K562 (cell line): ENCODE measurements at regions not wholly inside any gene's neighbourhood (a gene's known extent, or its start where the extent isn't known, plus 50 kb on each side); places are given as distances from the start of the nearest gene placed in this dataset.

Experiments used
- ATAC-seq: fragments of 200-7000 bp; cut with Tn5 transposase; 3 replicates; pipeline ENCODE4 v1.9.1; 2020; ENCODE audit warnings: moderate library complexity
- BruUV-seq: library from RNA; stranded (reverse); fragments of 400-500 nt; replicated peaks from 2 replicates; lab custom pipeline; 2021; lab: Mats Ljungman, UMichigan
- CTCF ChIA-PET: fragments of 300-600 bp; formaldehyde crosslinking; extraction: SDS; loops from one replicate; lab custom pipeline; 2021; ENCODE audit warnings: low intra/inter-chr PET ratio; lab: Yijun Ruan, JAX
- POLR2A ChIA-PET: fragments of 300-600, 350-650 bp; sonication (Branson Sonifier 250); formaldehyde crosslinking; extraction: SDS; loops from one replicate; lab custom pipeline; 2021; ENCODE audit warnings: antibody characterized with exemption, inconsistent platforms; lab: Yijun Ruan, JAX
- DNase-seq, 4 experiments: peaks; one replicate each; pipeline versions ENCODE4 v3.0.0 to v3.0.0-alpha.2; 2011 to 2018; ENCODE audit warnings: low spot score in 3 of 4, mixed read lengths in 3 of 4; ENCODE audit errors: extremely low read depth in 1 of 4
- FAIRE-seq: peaks from 2 replicates; lab custom pipeline; 2011; peaks lifted over from hg19 to GRCh38; lab: Jason Lieb, UNC
- H2AFZ ChIP-seq: 2 replicates; pipeline ENCODE4 v1.6.0; 2011; ENCODE audit warnings: low read depth, low read length, control low read depth, inconsistent platforms
- H3K27ac ChIP-seq: fragments of 200-600 bp; 3 replicates; pipeline ENCODE4 v1.8.0; 2011; ENCODE audit warnings: low read depth, mild to moderate bottlenecking, control low read depth, inconsistent platforms, low read length, moderate library complexity, mixed read lengths; ENCODE audit errors: extremely low read depth
- H3K27me3 ChIP-seq, 2 experiments: fragments of 300-600 bp in 1 of 2; 2 replicates in 1 of 2; 3 replicates in 1 of 2; pipeline versions ENCODE4 v1.6.0 to v1.8.0; 2011; ENCODE audit warnings: inconsistent platforms in 2 of 2, low read length in 2 of 2, mild to moderate bottlenecking in 1 of 2, mixed read lengths in 1 of 2, moderate library complexity in 1 of 2; ENCODE audit not compliant: control insufficient read depth in 2 of 2, insufficient read depth in 2 of 2
- H3K36me3 ChIP-seq: fragments of 300-600 bp; 3 replicates; pipeline ENCODE4 v1.8.0; 2011; ENCODE audit warnings: mild to moderate bottlenecking, low read length, inconsistent platforms; ENCODE audit not compliant: control insufficient read depth, insufficient read depth
- H3K4me1 ChIP-seq, 2 experiments: fragments of 200-600 bp in 1 of 2; replicated peaks in 1 of 2; 2 replicates in 1 of 2; 3 replicates in 1 of 2; pipeline versions ENCODE4 v1.5.1 to v1.8.0; 2011; ENCODE audit warnings: inconsistent platforms in 2 of 2, low read length in 2 of 2, mild to moderate bottlenecking in 1 of 2, mixed read lengths in 1 of 2, moderate library complexity in 1 of 2; ENCODE audit not compliant: control insufficient read depth in 2 of 2, insufficient read depth in 2 of 2
- H3K4me2 ChIP-seq: 2 replicates; pipeline ENCODE4 v1.6.1; 2011; ENCODE audit warnings: low read length, control low read depth, inconsistent platforms, mixed read lengths; ENCODE audit not compliant: insufficient read depth
- H3K4me3 ChIP-seq: fragments of 200-600 bp; sonication (generic), shearing (Covaris generic); 2 replicates; pipeline ENCODE4 v1.5.1; 2016; ENCODE audit warnings: control low read depth, inconsistent platforms
- H3K79me2 ChIP-seq: fragments of 200-600 bp; 3 replicates; pipeline ENCODE4 v1.8.0; 2011; ENCODE audit warnings: low read length, inconsistent platforms; ENCODE audit not compliant: control insufficient read depth, insufficient read depth
- H3K9ac ChIP-seq, 2 experiments: 2 replicates each; pipeline versions ENCODE4 v1.6.0 to v1.6.1; 2011; ENCODE audit warnings: low read depth in 2 of 2, low read length in 2 of 2, control low read depth in 1 of 2, inconsistent platforms in 1 of 2, mild to moderate bottlenecking in 1 of 2, mixed read lengths in 1 of 2; ENCODE audit not compliant: insufficient read depth in 1 of 2
- H3K9me1 ChIP-seq: one replicate; pipeline ENCODE4 v1.6.0; 2011; ENCODE audit warnings: inconsistent platforms, mild to moderate bottlenecking, low read length, moderate library complexity; ENCODE audit not compliant: control insufficient read depth, insufficient read depth
- H3K9me3 ChIP-seq: replicated peaks from 2 replicates; pipeline ENCODE4 v1.5.1; 2011; ENCODE audit warnings: low read depth, low read length, inconsistent platforms; ENCODE audit not compliant: control insufficient read depth, insufficient read depth
- H4K20me1 ChIP-seq: replicated peaks from 2 replicates; pipeline ENCODE4 v1.6.1; 2011; ENCODE audit warnings: low read length, inconsistent platforms, mixed read lengths; ENCODE audit not compliant: control insufficient read depth, insufficient read depth
- CBFA2T2 ChIP-seq: fragments of 450-650 bp; conservative IDR thresholded peaks from 2 replicates; pipeline ENCODE4 v1.6.1; 2017; ENCODE audit warnings: mild to moderate bottlenecking
- CHD1 ChIP-seq: fragments of 200-600 bp; sonication (generic); IDR thresholded peaks from one replicate; pipeline ENCODE4 v1.6.1; 2012; ENCODE audit warnings: mild to moderate bottlenecking, moderate library complexity, low read length, inconsistent platforms
- CTBP1 ChIP-seq: fragments of 450-650 bp; IDR thresholded peaks from 2 replicates; pipeline ENCODE4 v1.6.1; 2016; ENCODE audit warnings: borderline replicate concordance
- DACH1 ChIP-seq: fragments of 450-650 bp; IDR thresholded peaks from 2 replicates; pipeline ENCODE4 v1.6.1; 2018; ENCODE audit not compliant: partially characterized antibody
- DDX20 ChIP-seq: fragments of 450-650 bp; IDR thresholded peaks from 2 replicates; pipeline ENCODE4 v1.6.1; 2016; ENCODE audit warnings: missing genetic modification characterization, low read depth, mild to moderate bottlenecking, missing compliant biosample characterization, moderate library complexity
- DNMT1 ChIP-seq: fragments of 450-650 bp; IDR thresholded peaks from 2 replicates; pipeline ENCODE4 v1.6.1; 2016; ENCODE audit warnings: antibody characterized with exemption, mild to moderate bottlenecking
- FOXP1 ChIP-seq: sonication (generic); formaldehyde crosslinking; IDR thresholded peaks from 2 replicates; pipeline ENCODE4 v1.8.0; 2022; ENCODE audit warnings: mild to moderate bottlenecking, missing genetic modification reagents
- HMG20A ChIP-seq: fragments of 450-650 bp; formaldehyde crosslinking; conservative IDR thresholded peaks from 2 replicates; pipeline ENCODE4 v1.4.0; 2020; ENCODE audit warnings: mild to moderate bottlenecking, mixed read lengths
- HOMEZ ChIP-seq: fragments of 250-450 bp; sonication (Bioruptor Pico); IDR thresholded peaks from 2 replicates; pipeline ENCODE4 v1.4.0; 2020; ENCODE audit warnings: mild to moderate bottlenecking, moderate library complexity
- KHSRP ChIP-seq: fragments of 450-650 bp; IDR thresholded peaks from 2 replicates; pipeline ENCODE4 v1.6.1; 2017
- NBN ChIP-seq: fragments of 450-650 bp; IDR thresholded peaks from 2 replicates; pipeline ENCODE4 v1.6.1; 2016; ENCODE audit warnings: low read depth, mild to moderate bottlenecking
- NCOA4 ChIP-seq: fragments of 450-650 bp; IDR thresholded peaks from 2 replicates; pipeline ENCODE4 v1.6.1; 2018; ENCODE audit warnings: mild to moderate bottlenecking; ENCODE audit not compliant: partially characterized antibody
- NFATC3 ChIP-seq: fragments of 450-650 bp; IDR thresholded peaks from 2 replicates; pipeline ENCODE4 v1.6.1; 2017; ENCODE audit warnings: mild to moderate bottlenecking
- NR2C2 ChIP-seq, 2 experiments: fragments of 200-800 bp in 1 of 2; sonication (Bioruptor generic) in 1 of 2; sonication (generic) in 1 of 2; formaldehyde crosslinking in 1 of 2; IDR thresholded peaks; 2 replicates each; pipeline versions ENCODE4 v1.6.1 to v1.8.0; 2016 to 2022; ENCODE audit warnings: mild to moderate bottlenecking in 1 of 2, missing compliant biosample characterization in 1 of 2, missing genetic modification characterization in 1 of 2, missing genetic modification reagents in 1 of 2
- SAP30 ChIP-seq: fragments of 200-600 bp; sonication (generic); IDR thresholded peaks from 2 replicates; pipeline ENCODE4 v1.6.1; 2012; ENCODE audit warnings: borderline replicate concordance, low read depth, mild to moderate bottlenecking, moderate library complexity, low read length, control low read depth, inconsistent platforms; ENCODE audit not compliant: insufficient read depth, poor library complexity, severe bottlenecking
- TCF7L2 ChIP-seq: fragments of 150-350 bp; IDR thresholded peaks from 2 replicates; pipeline ENCODE4 v1.6.1; 2016; ENCODE audit warnings: low read depth, mild to moderate bottlenecking, low read length, moderate library complexity
- WGBS: fragments of 100-300 bp; shearing (Covaris generic); methylation state at CpG from one replicate; pipeline ENCODE4 v1.1.6; 2016; ENCODE audit warnings: low coverage, mixed read lengths; ENCODE audit not compliant: insufficient coverage; ENCODE audit errors: missing lambda C conversion rate; 5-methylcytosine and 5-hydroxymethylcytosine counted together
- in situ Hi-C: fragments of 300-500 bp; cut with MboI; formaldehyde crosslinking; loops from 4 replicates; pipeline ENCODE4 v1.15.0; 2018; ENCODE audit warnings: inconsistent platforms, mixed read lengths
- intact Hi-C: fragments of 100-400 bp; cut with micrococcal nuclease; formaldehyde crosslinking; loops from 2 replicates; pipeline ENCODE4 v1.14.2; 2022
- TF ChIP-seq, protein P1 (sequence below): fragments of 450-650 bp; IDR thresholded peaks from one replicate; pipeline ENCODE4 v1.6.1; 2018; ENCODE audit warnings: mild to moderate bottlenecking, moderate library complexity; ENCODE audit not compliant: partially characterized antibody
- TF ChIP-seq, protein P2 (sequence below): fragments of 250-450 bp; sonication (Bioruptor Pico); IDR thresholded peaks from 2 replicates; pipeline ENCODE4 v1.4.0; 2020
- TF ChIP-seq, protein P3 (sequence below): fragments of 250-450 bp; sonication (Bioruptor Pico); IDR thresholded peaks from 2 replicates; pipeline ENCODE4 v1.8.0; 2021; ENCODE audit warnings: moderate library complexity, mild to moderate bottlenecking, inconsistent platforms

DNA sequence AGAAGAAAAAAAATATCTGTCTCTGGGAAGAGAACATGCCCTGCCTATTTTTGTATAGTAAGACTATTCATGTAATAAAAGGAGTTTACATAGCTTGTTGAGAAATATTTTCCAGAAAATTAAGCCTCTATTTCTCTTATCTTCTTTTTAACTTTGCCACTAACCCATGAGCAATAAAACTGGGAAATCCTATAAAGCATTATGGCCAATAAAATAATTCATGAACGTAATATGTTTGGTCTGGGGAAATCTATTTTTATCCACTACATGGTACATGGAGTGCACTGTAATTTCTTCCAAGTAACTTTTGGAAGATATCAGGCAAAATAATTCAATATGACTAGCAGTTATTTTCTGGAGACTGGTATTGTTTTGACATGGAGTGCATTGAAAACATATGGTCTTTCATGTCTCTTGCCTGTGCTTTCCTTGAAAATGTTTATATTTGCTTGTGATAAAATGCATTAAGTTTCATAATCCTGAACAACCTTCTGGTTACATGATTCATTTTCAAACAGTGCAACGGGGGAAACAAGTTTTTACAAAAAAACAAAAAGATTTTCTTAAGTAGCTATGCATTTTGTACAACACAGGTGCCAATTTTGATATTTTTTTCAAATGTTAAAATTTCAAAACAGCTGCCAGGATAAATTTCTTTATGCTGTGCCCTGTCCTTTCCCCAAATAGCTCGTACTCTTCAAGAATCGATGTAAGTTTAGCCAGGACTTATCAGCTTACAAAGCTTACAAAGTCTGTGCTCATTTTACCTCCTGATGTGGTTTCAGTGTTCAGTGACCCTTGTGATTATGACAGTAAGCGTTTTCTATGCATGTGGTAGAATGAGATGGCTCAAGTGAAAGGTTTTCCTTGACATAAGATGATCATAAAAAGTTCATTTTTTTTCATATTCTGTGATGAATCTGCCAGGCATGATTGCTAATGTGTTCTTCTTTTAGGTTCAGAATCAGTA is 194.5 kb downstream of the UBE2E3 start:
- no peaks in the 10 kb centered on the region for H3K36me3 ChIP-seq
- no peaks in the 10 kb centered on the region for H3K79me2 ChIP-seq
- H3K9ac ChIP-seq: no peak overlapping the region
- ATAC-seq: no peak
- H3K9me1 ChIP-seq: no peaks in the 10 kb centered on the region
- H3K4me3 ChIP-seq: no peak overlapping the region
- no peaks in the 10 kb centered on the region for H3K9me3 ChIP-seq
- DNase-seq: no peak
- intact Hi-C loops: no loop called here
- BruUV-seq: no TSS peak
- WGBS: 4% methylated on average over 5 of the region's 5 CpGs
- H3K27me3 ChIP-seq: no peaks in the 10 kb centered on the region
- H3K4me1 ChIP-seq: no peaks in the 10 kb centered on the region
- no peak overlapping the region for H2AFZ ChIP-seq
- in situ Hi-C loops: no loop called here
- POLR2A ChIA-PET: no interaction called here
- no peak for FAIRE-seq
- H3K4me2 ChIP-seq: no peak overlapping the region
- H4K20me1 ChIP-seq: no peaks in the 10 kb centered on the region
- CTCF ChIA-PET: no interaction called here
- H3K27ac ChIP-seq: no peak overlapping the region
- TF ChIP-seq FOXP1 (CRISPR knock-in tag) (no peak), TCF7L2 (no peak), DDX20 (tag) (no peak), NR2C2 (CRISPR knock-in tag; IDR thresholded peaks at IDR 0.05) (no peak), NR2C2 (tag; IDR thresholded peaks at IDR 0.05) (no peak), NFATC3 (no peak), CBFA2T2 (no peak), NCOA4 (no peak), CTBP1 (no peak), HMG20A (no peak), SAP30 (no peak), DACH1 (no peak), DNMT1 (no peak), KHSRP (no peak), HOMEZ (CRISPR knock-in tag) (no peak), CHD1 (no peak), NBN (no peak)
- TF ChIP-seq, protein P1, sequence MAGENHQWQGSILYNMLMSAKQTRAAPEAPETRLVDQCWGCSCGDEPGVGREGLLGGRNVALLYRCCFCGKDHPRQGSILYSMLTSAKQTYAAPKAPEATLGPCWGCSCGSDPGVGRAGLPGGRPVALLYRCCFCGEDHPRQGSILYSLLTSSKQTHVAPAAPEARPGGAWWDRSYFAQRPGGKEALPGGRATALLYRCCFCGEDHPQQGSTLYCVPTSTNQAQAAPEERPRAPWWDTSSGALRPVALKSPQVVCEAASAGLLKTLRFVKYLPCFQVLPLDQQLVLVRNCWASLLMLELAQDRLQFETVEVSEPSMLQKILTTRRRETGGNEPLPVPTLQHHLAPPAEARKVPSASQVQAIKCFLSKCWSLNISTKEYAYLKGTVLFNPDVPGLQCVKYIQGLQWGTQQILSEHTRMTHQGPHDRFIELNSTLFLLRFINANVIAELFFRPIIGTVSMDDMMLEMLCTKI: no peak
- TF ChIP-seq, protein P2, sequence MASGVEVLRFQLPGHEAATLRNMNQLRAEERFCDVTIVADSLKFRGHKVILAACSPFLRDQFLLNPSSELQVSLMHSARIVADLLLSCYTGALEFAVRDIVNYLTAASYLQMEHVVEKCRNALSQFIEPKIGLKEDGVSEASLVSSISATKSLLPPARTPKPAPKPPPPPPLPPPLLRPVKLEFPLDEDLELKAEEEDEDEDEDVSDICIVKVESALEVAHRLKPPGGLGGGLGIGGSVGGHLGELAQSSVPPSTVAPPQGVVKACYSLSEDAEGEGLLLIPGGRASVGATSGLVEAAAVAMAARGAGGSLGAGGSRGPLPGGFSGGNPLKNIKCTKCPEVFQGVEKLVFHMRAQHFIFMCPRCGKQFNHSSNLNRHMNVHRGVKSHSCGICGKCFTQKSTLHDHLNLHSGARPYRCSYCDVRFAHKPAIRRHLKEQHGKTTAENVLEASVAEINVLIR (CRISPR knock-in tag): no peak
- TF ChIP-seq, protein P3, sequence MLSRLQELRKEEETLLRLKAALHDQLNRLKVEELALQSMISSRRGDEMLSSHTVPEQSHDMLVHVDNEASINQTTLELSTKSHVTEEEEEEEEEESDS (CRISPR knock-in tag): no peak
